ENCODE measurements at regions not wholly inside any gene's neighbourhood (a gene's known extent, or its start where the extent isn't known, plus 50 kb on each side); places are given as distances from the start of the nearest gene placed in this dataset.

GRCh38 chr4:138512756-138513155 lies 270.6 kb upstream of the SLC7A11 start:
- no peak for TF ChIP-seq POLR2A (IDR thresholded peaks at IDR 0.05; ENCODE audit: low read depth, low read length)
- no peak for TF ChIP-seq CTCF (conservative IDR thresholded peaks at IDR 0.05; ENCODE audit: low read depth, low read length)
- no peak for TF ChIP-seq MAZ (IDR thresholded peaks at IDR 0.05; ENCODE audit: borderline replicate concordance, low read depth, low read length)
- TF ChIP-seq RFX5 (IDR thresholded peaks at IDR 0.05; ENCODE audit: low read depth, low read length) = no peak
- no peak for TF ChIP-seq BHLHE40 (IDR thresholded peaks at IDR 0.05; ENCODE audit: low read depth, low read length)
- TF ChIP-seq CEBPB (IDR thresholded peaks at IDR 0.05; ENCODE audit: low read depth, low read length) = no peak
- TF ChIP-seq SMC3 (IDR thresholded peaks at IDR 0.05; ENCODE audit: low read depth, low read length) = no peak
- TF ChIP-seq USF2 (IDR thresholded peaks at IDR 0.05; ENCODE audit: low read depth, low read length) = no peak
- TF ChIP-seq FOS (IDR thresholded peaks at IDR 0.05; ENCODE audit: low read depth, low read length) = no peak
- TF ChIP-seq RAD21 (IDR thresholded peaks at IDR 0.05; ENCODE audit: low read length) = no peak
